VCaP (cell line): ENCODE measurements at regions not wholly inside any gene's neighbourhood (a gene's known extent, or its start where the extent isn't known, plus 50 kb on each side); places are given as distances from the start of the nearest gene placed in this dataset.

Source experiments
- H3K27ac ChIP-seq: fragments of 450-650 bp; 2 replicates; pipeline ENCODE4 v1.5.1; 2017
- TF ChIP-seq, protein P1 (sequence below): fragments of 450-650 bp; conservative IDR thresholded peaks from 2 replicates; pipeline ENCODE4 v1.5.1; 2017; ENCODE audit warnings: mild to moderate bottlenecking, moderate library complexity

DNA sequence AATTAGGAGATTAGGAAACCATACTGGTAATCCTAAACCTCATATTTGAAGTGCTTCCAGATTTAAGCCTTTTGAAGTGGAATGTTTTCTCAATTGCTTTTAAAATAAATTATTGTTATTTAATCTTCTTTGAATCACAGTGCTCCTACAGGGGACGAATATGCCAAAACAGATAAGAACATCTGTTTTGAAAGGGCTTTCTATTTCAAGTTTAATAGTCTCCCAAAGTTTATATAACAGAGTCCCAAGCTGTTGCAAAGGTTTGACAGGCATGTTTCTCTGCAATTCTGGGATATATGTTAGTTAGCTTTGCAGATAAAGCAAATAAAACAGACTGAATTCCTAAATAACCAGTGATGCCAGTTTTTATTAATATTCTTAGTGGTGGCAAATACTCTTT is 803.7 kb downstream of the TLE4 start:
- TF ChIP-seq, protein P1, sequence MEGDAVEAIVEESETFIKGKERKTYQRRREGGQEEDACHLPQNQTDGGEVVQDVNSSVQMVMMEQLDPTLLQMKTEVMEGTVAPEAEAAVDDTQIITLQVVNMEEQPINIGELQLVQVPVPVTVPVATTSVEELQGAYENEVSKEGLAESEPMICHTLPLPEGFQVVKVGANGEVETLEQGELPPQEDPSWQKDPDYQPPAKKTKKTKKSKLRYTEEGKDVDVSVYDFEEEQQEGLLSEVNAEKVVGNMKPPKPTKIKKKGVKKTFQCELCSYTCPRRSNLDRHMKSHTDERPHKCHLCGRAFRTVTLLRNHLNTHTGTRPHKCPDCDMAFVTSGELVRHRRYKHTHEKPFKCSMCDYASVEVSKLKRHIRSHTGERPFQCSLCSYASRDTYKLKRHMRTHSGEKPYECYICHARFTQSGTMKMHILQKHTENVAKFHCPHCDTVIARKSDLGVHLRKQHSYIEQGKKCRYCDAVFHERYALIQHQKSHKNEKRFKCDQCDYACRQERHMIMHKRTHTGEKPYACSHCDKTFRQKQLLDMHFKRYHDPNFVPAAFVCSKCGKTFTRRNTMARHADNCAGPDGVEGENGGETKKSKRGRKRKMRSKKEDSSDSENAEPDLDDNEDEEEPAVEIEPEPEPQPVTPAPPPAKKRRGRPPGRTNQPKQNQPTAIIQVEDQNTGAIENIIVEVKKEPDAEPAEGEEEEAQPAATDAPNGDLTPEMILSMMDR = no peak
- peak overlapping the region; percentile 60 for H3K27ac ChIP-seq

DNA sequence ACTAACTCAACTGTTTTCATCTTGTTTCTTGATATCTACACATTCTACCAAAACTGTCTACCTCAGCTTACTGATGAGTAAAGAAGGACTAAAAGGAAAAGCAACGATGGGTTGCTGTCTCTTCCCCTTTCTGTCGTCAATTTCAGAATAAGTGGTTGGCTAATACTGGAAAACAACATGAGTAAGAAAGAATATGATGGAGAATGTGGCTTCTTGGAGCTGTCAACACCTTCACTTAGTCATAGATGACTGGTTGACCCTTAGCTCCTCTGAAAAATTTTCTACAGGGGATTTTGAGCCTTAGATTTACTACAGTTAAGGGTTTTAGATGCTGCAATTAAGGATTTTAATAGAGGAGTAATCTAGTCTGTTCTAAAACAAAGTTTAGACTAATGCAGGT is 797.9 kb downstream of the TLE4 start:
- H3K27ac ChIP-seq = no peak overlapping the region
- TF ChIP-seq, protein P1 = no peak

DNA sequence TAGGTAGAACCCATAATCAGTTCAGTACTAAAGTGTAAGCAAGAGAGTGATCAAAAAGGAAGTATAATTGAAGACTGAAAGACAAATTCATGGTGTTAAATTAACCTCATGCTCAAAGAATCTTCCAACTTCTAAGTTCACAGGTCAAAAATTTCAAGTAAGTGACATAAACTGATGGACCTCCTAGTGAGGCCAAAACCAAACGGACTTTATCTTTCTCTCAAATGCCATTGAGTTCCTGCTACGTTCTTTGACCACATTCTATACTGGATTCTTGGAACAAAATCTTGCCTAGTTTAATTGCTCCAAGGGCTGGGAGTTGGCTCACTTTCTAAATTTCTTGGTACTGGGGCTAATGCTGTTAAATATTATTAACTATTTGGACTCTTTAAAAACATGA is 794.9 kb downstream of the TLE4 start:
- no peak overlapping the region for H3K27ac ChIP-seq
- TF ChIP-seq, protein P1 = no peak

DNA sequence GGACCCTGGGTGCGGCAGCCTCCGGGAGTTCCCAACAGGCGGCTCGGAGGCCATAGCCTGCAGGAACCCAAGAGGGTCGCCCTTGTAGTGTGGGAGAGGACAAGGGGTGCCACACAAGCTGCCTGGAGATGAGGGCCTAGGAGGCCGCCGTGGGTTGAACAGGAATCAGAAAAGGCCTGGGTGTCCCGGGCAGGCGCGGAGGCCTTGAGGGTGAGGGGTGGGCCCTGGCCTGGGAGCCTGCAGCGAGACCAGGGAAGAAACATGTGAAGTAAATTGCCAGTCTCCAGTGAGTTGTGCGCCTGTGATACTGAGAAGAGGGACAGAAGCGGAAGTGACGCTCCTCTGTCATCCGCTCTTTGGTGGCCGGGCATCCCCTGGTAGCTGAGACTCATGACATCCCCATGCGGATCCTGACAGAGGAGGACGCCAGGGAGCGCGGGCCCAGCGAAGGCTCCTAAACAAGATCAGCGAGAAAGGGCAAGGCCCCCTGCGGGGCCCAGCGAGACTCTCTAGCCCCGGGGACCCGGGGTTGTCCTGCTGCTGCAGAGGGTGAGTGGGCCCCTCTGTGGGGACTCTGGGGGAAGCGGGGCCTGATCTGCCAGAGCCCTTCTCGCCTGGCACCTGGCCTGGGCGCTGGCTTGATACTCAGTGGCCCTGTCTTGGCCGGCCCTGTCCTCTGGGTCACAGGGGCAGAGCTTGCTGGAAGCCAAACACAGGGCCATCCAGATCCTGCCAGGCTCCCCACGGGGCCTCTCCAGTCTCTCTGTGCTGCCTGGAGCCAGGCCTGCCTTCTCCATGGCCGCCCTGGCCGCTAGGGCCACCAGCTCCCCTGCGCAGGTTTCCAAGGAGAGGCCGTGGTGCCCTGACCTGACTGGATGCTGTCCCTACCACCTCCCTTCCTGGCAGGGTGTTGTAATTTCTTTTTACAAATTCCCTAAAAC is 788.4 kb downstream of the TLE4 start:
- no peak overlapping the region for H3K27ac ChIP-seq
- TF ChIP-seq, protein P1 = no peak

DNA sequence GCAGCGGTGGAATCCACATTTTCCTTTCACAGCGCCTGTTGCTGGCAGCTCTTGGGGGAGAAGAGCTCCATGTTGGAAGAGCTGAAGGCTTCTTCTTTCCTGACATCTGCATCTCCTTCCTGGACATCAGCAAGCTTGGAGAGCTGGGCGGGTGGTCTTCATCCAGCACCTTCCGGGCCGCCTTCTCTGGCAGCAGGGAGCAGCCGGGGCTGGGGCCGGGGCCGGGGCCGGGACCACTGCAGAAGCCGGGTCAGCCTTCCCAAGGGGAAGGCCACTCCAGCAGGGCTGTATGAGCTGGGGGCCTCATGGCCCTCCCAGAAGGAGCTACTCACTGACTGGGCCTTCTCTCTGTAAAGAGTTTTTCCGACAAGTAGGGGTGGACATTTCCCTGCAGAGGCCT is 787.5 kb downstream of the TLE4 start:
- no peak overlapping the region for H3K27ac ChIP-seq
- TF ChIP-seq, protein P1 = no peak

DNA sequence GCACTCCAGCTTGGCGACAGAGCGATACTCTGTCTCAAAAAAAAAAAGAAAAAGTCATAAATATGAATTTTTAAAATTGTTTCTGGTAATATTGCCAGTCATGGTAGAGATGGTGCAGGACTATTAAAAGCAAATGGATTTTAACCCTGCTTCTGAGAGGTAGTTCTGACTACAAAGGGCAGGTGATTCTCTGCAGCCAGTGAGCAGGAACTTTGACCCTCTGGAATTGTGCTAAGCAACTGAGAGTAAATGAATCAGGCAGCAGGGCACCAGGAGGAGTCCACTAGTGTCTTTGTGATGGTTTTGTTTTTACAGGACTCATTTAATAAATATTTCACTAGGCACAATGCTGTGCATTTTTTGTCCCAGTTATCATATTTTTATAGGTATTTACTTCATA is 781.2 kb downstream of the TLE4 start:
- TF ChIP-seq, protein P1 = no peak
- H3K27ac ChIP-seq = no peak overlapping the region

DNA sequence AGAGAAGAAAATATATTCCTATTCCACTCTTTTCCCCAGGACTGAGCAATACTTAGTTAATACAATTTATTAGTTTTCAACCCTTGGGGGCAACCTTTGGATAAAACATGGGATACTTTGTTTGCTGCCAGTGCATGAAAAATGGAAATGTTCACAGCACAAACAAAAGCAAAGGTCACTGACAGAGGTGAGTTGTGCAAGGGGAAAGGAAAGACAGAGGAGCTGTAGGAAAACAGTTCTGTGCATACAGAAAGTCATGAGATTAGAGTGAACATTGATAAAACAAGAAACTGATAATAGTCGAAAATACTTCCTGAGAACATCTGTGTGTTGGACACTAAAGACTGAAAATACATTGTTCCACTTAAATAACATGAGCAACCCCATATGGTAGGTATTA is 779.8 kb downstream of the TLE4 start:
- no peak overlapping the region for H3K27ac ChIP-seq
- TF ChIP-seq, protein P1 = no peak
